IPS-20b (cell line): ENCODE measurements at regions not wholly inside any gene's neighbourhood (a gene's known extent, or its start where the extent isn't known, plus 50 kb on each side); places are given as distances from the start of the nearest gene placed in this dataset.

Source experiments
- H3K27ac ChIP-seq: one replicate; pipeline ENCODE4 v1.5.1; 2013; ENCODE audit warnings: low read length
- H3K27me3 ChIP-seq: 2 replicates; pipeline ENCODE4 v1.6.1; 2013; ENCODE audit warnings: mild to moderate bottlenecking, low read length, inconsistent platforms; ENCODE audit not compliant: insufficient read depth
- H3K36me3 ChIP-seq: 2 replicates; pipeline ENCODE4 v1.6.1; 2013; ENCODE audit warnings: low read depth, mild to moderate bottlenecking, inconsistent platforms, low read length, moderate library complexity; ENCODE audit not compliant: insufficient read depth
- H3K4me1 ChIP-seq: 2 replicates; pipeline ENCODE4 v1.6.1; 2013; ENCODE audit warnings: mild to moderate bottlenecking, control low read depth, inconsistent platforms, low read length, moderate library complexity; ENCODE audit not compliant: insufficient read depth
- H3K4me3 ChIP-seq: 2 replicates; pipeline ENCODE4 v1.5.1; 2013; ENCODE audit warnings: mild to moderate bottlenecking, low read length, inconsistent platforms
- H3K9ac ChIP-seq: 2 replicates; pipeline ENCODE4 v1.6.1; 2013; ENCODE audit warnings: low read depth, mild to moderate bottlenecking, inconsistent platforms, low read length, moderate library complexity
- H3K9me3 ChIP-seq: 2 replicates; pipeline ENCODE4 v1.6.1; 2013; ENCODE audit warnings: mild to moderate bottlenecking, low read depth, low read length, inconsistent platforms; ENCODE audit not compliant: insufficient read depth

DNA sequence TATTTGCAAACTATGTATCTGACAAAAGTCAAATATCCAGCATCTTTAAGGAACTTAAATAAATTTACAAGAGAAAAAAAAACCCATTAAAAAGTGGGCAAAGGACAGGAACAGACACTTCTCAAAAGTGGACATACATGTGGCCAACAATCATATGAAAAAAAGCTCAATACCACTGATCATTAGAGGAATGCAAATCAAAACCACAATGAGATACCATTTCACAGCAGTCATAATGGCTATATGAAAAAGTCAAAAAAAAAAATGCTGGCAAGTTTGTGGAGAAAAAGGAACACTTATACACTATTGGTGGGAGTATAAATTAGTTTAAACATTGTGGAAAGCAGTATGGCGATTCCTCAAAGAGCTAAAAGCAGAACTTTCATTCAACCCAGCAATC is 130.3 kb upstream of the LHCGR start:
- no peak overlapping the region for H3K27ac ChIP-seq
- H3K9ac ChIP-seq: no peak overlapping the region
- H3K36me3 ChIP-seq: no peaks in the 10 kb centered on the region
- H3K4me3 ChIP-seq: no peak overlapping the region
- H3K27me3 ChIP-seq: no peaks in the 10 kb centered on the region
- peaks cover 14% of the 10 kb centered on the region; the same call in 1 of the 2 replicates for H3K4me1 ChIP-seq
- no peaks in the 10 kb centered on the region for H3K9me3 ChIP-seq

DNA sequence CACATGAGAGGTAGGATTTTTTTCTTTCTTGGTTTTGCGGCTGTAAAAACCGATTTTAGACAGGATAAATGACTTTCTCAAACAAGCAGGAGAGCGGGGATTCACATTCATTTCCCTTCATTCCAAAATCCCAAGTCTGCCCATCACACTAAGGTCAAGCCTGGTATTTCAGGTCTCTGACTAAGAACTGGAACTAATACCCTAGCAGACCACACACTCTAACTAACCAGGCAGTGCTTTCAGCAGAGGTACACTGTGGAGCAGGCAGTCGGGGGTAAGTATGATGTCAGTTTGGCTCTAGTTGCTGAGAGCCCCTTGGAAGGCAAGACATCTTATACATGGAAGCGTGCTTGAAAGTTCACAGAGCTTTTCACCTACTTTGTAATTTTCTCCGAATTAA is 128.1 kb upstream of the LHCGR start:
- peaks cover 13% of the 10 kb centered on the region; the same call in 1 of the 2 replicates for H3K4me1 ChIP-seq

DNA sequence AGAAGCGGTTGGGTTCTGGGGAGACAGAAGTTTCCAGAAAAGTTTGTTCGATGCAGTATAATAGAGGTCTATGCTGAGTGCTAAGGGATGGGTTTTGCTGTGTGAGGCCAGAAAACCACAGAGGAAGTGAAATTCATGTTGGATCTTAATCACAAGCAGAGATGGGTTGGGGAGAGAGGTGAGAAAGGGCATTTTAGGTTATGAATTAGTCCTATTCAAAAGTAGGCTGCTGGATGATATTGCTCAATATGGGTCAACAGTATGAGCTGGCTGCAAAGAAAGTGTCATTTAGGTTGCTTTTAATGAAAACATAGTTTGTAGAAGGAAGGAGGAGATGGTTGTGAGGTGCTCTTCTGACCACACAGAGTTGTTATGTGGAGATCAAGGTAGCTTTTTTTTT is 118.8 kb upstream of the LHCGR start:
- no peak overlapping the region for H3K9ac ChIP-seq
- no peak overlapping the region for H3K4me3 ChIP-seq
- no peaks in the 10 kb centered on the region for H3K9me3 ChIP-seq
- H3K4me1 ChIP-seq: 0 out of 2 replicates have a peak, but pooled peaks cover 6% of the 10 kb centered on the region
- no peaks in the 10 kb centered on the region for H3K36me3 ChIP-seq
- no peaks in the 10 kb centered on the region for H3K27me3 ChIP-seq
- H3K27ac ChIP-seq: no peak overlapping the region

More for the DNA sequence above, 128.1 kb upstream of the LHCGR start:
- H3K4me3 ChIP-seq: no peak overlapping the region
- H3K9me3 ChIP-seq: no peaks in the 10 kb centered on the region
- no peak overlapping the region for H3K27ac ChIP-seq
- H3K9ac ChIP-seq: no peak overlapping the region
- H3K27me3 ChIP-seq: no peaks in the 10 kb centered on the region
- H3K36me3 ChIP-seq: no peaks in the 10 kb centered on the region

DNA sequence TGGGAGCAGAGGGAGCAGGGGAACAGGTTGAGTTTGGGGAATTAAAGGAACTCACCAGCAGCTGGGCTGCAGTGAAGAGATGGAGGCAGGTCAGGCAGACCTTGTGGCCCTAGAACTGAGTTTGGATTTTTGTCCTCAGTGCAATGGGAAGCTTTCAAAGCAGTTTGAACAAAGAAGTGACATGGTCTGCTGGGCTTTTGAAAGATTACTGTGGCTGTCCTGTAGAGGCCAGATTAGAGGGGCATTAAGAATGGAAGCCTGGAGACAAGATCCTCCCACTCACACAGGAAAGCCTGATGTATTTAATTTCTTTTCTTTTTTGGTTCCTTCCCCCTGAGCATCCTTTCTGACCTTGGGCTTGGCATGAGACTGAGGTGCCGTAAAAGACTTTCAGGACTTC is 118.1 kb upstream of the LHCGR start:
- no peak overlapping the region for H3K4me3 ChIP-seq
- 0 out of 2 replicates have a peak, but pooled peaks cover 6% of the 10 kb centered on the region for H3K4me1 ChIP-seq
- H3K36me3 ChIP-seq: no peaks in the 10 kb centered on the region
- H3K9me3 ChIP-seq: no peaks in the 10 kb centered on the region
- H3K27ac ChIP-seq: no peak overlapping the region
- H3K27me3 ChIP-seq: no peaks in the 10 kb centered on the region
- no peak overlapping the region for H3K9ac ChIP-seq

DNA sequence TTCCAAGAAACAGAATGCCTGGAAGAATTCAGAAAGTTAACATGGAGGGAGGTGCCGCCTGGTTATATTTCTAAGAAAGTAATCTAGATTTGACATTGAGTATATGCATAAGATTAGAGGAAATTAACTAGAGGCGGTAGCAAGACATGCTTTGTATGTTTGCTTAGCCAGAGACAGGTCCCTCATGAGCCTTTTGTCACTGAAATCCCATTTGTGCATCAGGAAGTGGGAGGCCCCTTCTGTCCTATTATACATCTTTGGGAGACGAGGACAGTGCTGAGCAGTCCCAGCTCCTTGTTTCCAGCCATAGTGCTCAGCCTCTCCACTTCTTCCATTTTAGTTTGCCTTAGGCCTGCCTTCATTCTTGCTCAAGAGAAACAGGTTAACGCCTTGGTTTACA is 115.4 kb upstream of the LHCGR start:
- H3K36me3 ChIP-seq: no peaks in the 10 kb centered on the region
- H3K4me3 ChIP-seq: no peak overlapping the region
- H3K27me3 ChIP-seq: no peaks in the 10 kb centered on the region
- no peak overlapping the region for H3K27ac ChIP-seq
- no peaks in the 10 kb centered on the region for H3K9me3 ChIP-seq
- H3K9ac ChIP-seq: no peak overlapping the region
- 0 out of 2 replicates have a peak, but pooled peaks cover 6% of the 10 kb centered on the region for H3K4me1 ChIP-seq

DNA sequence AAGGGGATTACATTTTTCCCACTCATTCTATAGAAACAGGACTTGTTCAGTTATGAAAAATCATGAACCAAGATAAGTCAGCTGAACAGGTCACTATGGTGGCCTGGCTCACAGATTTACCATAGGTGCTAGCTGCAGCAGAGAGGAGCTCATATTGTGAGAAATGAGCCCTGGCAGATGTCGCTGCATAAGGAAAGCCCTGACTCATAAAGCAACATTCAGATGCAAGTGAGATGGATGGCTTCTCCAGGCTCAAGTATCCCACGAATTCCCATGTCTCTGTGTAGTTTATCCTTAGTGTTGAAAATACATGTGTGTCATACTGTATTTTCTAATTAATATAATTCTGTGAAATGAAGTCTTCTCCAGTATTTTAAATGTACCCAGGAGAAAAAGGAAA is 115.0 kb upstream of the LHCGR start:
- Histone ChIP-seq H3K27me3 (no peaks in the 10 kb centered on the region), H3K9ac (no peak overlapping the region), H3K9me3 (no peaks in the 10 kb centered on the region), H3K4me1 (0 out of 2 replicates have a peak, but pooled peaks cover 6% of the 10 kb centered on the region), H3K27ac (no peak overlapping the region), H3K36me3 (no peaks in the 10 kb centered on the region), H3K4me3 (no peak overlapping the region)

DNA sequence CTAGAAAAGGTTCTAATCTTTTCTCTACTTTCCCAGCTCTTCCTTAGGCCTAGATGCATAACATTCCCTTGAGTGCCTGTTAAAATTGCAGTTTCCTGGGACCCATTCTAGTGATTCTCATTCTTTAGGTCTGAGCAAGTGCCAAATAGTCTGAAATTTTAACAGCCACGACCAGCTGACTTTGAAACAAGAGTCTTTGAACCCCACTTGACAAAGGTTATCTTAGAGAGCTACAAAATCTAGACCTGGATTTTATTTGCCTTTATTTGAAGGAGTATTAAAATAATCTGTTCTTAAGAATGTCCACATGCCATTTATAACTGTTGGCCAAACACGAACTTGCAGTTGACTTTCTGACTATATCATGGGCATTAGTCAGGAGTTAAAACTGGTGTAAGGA is 110.2 kb upstream of the LHCGR start:
- no peaks in the 10 kb centered on the region for H3K9me3 ChIP-seq
- H3K36me3 ChIP-seq: no peaks in the 10 kb centered on the region
- no peaks in the 10 kb centered on the region for H3K27me3 ChIP-seq

DNA sequence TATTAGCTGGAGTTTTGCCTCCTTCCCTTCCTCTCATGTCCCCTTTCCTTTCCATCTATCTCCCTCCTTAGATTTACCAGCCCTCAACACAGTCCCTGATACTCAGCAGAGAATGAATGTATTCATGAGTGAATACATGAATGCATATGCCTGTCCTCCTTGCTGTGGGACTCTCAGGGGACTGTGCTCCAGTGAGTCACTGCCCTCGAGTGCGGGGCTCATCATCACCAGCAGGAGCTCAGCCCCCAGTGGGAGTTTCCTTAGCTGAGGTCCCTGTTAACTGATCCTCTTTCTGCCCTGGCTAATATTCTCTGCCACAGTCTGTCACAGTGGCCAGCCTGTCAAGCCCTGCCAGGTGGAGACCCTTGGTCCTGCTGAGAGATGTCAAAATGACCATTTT is 104.9 kb upstream of the LHCGR start:
- no peak overlapping the region for H3K27ac ChIP-seq
- no peak overlapping the region for H3K9ac ChIP-seq
- H3K4me3 ChIP-seq: no peak overlapping the region
- H3K27me3 ChIP-seq: no peaks in the 10 kb centered on the region
- peaks cover 4% of the 10 kb centered on the region; the same call in 1 of the 2 replicates for H3K4me1 ChIP-seq
- H3K36me3 ChIP-seq: no peaks in the 10 kb centered on the region
- no peaks in the 10 kb centered on the region for H3K9me3 ChIP-seq

More for the DNA sequence above, 110.2 kb upstream of the LHCGR start:
- Histone ChIP-seq H3K4me3 (no peak overlapping the region), H3K27ac (no peak overlapping the region), H3K4me1 (peaks cover 8% of the 10 kb centered on the region; the same call in 1 of the 2 replicates), H3K9ac (no peak overlapping the region)

DNA sequence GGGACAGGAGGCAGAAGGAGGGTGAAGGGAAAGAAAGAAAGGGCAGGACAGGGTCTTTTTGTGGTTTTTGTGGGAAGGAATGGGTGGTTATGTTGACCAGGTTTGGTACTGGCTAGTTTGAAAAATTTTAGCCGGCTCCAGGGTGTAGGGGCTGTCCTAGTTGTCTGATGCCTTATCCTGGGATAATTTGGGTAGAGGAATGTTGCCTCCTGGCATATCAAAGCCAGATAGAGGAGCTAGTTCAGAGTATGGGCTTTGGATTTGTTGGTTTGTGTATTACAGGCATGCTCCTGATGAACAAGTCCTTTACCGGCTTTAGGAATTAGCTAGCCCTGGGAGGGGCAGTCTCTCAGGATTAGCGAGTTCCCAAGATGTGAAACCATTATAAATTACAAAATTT is 101.1 kb upstream of the LHCGR start:
- Histone ChIP-seq H3K9ac (no peak overlapping the region), H3K4me1 (no peaks in the 10 kb centered on the region), H3K27me3 (no peaks in the 10 kb centered on the region), H3K36me3 (no peaks in the 10 kb centered on the region), H3K4me3 (no peak overlapping the region), H3K27ac (no peak overlapping the region), H3K9me3 (no peaks in the 10 kb centered on the region)

DNA sequence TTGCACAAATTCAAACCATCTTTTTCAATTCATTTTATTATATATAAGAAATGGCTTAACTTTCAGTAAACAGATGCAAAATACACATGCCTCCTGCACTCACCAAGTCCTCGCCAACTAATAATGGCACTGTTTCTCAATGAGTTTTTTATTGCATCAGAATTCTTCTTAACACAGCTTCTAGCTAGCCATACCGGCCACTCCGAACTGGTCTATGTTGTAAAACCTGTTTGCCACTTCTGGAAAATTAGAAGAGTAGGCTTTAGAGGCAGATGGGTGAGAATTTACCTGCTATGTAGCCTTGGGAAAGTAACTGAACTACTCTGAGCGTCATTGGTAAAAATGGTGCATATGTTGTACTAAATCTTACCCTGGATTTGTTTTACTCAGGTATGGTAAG is 100.6 kb upstream of the LHCGR start:
- Histone ChIP-seq H3K4me3 (no peak overlapping the region), H3K27me3 (no peaks in the 10 kb centered on the region), H3K27ac (no peak overlapping the region), H3K9me3 (no peaks in the 10 kb centered on the region), H3K9ac (no peak overlapping the region), H3K36me3 (no peaks in the 10 kb centered on the region), H3K4me1 (no peaks in the 10 kb centered on the region)

DNA sequence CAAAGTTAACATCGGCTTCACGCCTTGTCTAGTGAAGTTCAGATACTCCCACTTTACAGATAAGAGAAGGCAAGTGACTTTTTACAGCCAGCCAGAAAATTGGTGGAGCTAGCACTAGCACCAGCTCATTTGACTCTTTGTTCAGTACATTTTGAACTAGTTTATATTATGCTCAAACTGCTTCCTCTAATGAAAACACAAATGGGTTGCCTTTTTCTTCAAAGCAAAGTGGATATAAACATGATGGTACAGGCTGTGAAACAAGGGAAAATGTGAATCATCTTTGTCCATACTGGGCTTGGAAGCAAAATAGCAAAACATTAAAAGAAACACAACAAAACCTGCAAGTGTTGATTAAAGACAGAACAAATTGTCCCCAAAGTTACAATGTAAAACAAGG is 99.6 kb upstream of the LHCGR start:
- Histone ChIP-seq H3K4me1 (no peaks in the 10 kb centered on the region), H3K36me3 (no peaks in the 10 kb centered on the region), H3K9ac (no peak overlapping the region), H3K27ac (no peak overlapping the region), H3K4me3 (no peak overlapping the region), H3K9me3 (no peaks in the 10 kb centered on the region), H3K27me3 (no peaks in the 10 kb centered on the region)

DNA sequence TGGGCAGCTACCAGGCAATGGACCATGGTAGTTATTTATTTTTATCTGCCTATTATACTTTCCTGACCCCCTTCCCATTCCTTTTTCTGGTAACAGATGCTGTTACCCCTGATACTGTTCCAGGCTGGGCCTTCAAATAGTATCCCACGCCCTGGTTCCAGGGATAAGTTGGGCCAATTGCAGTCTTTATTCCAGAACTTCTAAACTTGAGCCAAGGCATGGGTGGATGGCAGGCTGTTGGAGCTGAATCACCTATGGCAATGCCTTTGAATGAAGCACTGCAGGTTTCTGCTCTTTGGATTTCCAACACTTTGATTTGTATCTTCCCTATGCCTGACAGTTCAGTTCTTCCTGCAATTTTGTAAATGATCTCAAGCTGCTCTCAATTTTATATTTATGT is 99.2 kb upstream of the LHCGR start:
- Histone ChIP-seq H3K36me3 (no peaks in the 10 kb centered on the region), H3K4me1 (no peaks in the 10 kb centered on the region), H3K27ac (no peak overlapping the region), H3K9ac (no peak overlapping the region), H3K9me3 (no peaks in the 10 kb centered on the region), H3K4me3 (no peak overlapping the region), H3K27me3 (no peaks in the 10 kb centered on the region)

DNA sequence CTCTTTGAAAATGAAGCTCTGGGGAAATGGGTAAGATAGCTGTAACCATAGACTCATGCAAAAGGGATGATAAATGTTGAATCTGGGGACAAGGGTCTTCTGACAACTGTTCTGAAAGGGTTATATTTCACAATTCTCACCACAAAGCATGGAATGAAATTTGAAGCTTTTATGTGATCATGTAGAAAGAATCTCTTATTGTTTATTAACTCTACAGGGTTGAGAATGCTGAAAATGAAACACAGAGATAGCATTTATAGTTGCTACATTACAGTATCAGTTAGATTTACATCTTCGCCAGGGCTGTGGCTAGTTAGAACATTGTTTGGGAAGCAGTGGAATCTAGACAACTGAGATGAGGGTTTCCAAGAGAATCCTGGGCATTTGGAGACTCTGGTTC is 97.4 kb upstream of the LHCGR start:
- Histone ChIP-seq H3K4me3 (no peak overlapping the region), H3K4me1 (no peaks in the 10 kb centered on the region), H3K9ac (no peak overlapping the region), H3K27ac (no peak overlapping the region), H3K36me3 (no peaks in the 10 kb centered on the region), H3K27me3 (no peaks in the 10 kb centered on the region), H3K9me3 (no peaks in the 10 kb centered on the region)
